ENCODE measurements at regions not wholly inside any gene's neighbourhood (a gene's known extent, or its start where the extent isn't known, plus 50 kb on each side); places are given as distances from the start of the nearest gene placed in this dataset.

DNA sequence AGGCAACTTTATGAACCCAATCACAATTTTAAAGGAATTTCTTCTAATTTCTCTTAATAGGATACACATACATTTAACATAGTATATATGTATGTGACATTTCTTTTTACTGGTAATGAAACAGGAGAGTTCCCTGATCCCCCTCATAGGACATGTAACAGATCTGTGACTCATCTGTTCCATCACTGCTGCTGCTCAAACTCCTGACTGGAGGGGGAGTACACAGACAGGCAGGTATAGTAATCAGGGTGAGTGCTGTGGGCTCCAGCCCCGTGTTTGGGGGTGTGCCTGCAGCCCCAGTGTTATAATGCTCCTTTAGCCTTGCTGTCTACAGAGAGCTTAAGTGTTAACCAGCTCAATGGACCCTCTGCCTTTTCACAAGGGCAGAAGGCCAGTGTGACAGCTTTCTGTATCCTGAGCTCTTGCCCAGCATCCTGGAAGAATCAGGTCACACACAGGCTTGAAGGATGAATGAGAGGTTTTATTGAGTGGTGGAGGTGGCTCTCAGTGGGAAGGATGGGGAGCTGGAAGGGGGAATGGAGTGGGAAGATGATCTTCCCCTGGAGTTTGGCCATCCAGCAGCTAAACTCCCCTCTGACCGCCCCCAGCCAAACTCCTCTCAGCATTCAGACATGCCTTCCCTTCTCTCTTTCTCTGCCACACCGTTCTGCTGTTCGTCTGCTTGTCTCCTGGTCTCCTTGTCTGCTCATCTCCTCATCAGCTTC is 161.3 kb downstream of the ZNF608 start:
- no peak for TF ChIP-seq CTCF (conservative IDR thresholded peaks at IDR 0.05; ENCODE audit: low read length)
- TF ChIP-seq EZH2phosphoT487 (IDR thresholded peaks at IDR 0.05; ENCODE audit: borderline replicate concordance, low read depth, low read length): no peak
